Stimulated activated naive B cell treated with anti-CD40 and anti-IgM and Interleukin-4, amounts not matched to agents 10 μg/mL and 1 μg/mL and 100 μg/mL, for 72 hours (primary cell): ENCODE measurements at regions not wholly inside any gene's neighbourhood (a gene's known extent, or its start where the extent isn't known, plus 50 kb on each side); places are given as distances from the start of the nearest gene placed in this dataset.
"Not testable (repeated sequence)": the region's sequence is repeated elsewhere in the genome, so short reads cannot be mapped to it uniquely, and the experiment has no call there.

Experiments
- ATAC-seq, 2 donors: fragments of 150-1000 bp; cut with Tn5 transposase; replicated peaks; 2 replicates each; pipeline ENCODE4 v1.10.0; 2021; ENCODE audit warnings: moderate library complexity in 1 of 2
- DNase-seq: peaks from one replicate; pipeline ENCODE4 v3.0.0; 2021
- H3K27ac Mint-ChIP-seq: one replicate; pipeline ENCODE4 v1.8.0; 2022; ENCODE audit warnings: mild to moderate bottlenecking, mixed read lengths
- H3K27me3 Mint-ChIP-seq, 2 donors: one replicate each; pipeline ENCODE4 v1.8.0; 2022; ENCODE audit warnings: mixed read lengths in 2 of 2
- H3K36me3 Mint-ChIP-seq, 2 donors: one replicate each; pipeline ENCODE4 v1.8.0; 2022; ENCODE audit warnings: mixed read lengths in 2 of 2, mild to moderate bottlenecking in 1 of 2
- H3K4me1 Mint-ChIP-seq, 2 donors: one replicate each; pipeline ENCODE4 v1.8.0; 2022; ENCODE audit warnings: mixed read lengths in 2 of 2, mild to moderate bottlenecking in 1 of 2
- H3K4me3 Mint-ChIP-seq, 2 donors: one replicate each; pipeline ENCODE4 v1.8.0; 2022; ENCODE audit warnings: mild to moderate bottlenecking in 2 of 2, mixed read lengths in 2 of 2, moderate library complexity in 1 of 2
- H3K9me3 Mint-ChIP-seq, 2 donors: one replicate each; pipeline ENCODE4 v1.8.0; 2022; ENCODE audit warnings: mixed read lengths in 2 of 2, mild to moderate bottlenecking in 1 of 2

- Mint-ChIP-seq H3K9me3 (peaks cover 0 to 3% of the 10 kb centered on the region in 2 donors), H3K4me1 (peaks cover 30 to 33% of the 10 kb centered on the region in 2 donors), H3K27ac (no peak overlapping the region), H3K36me3 (peaks cover 0 to 1% of the 10 kb centered on the region in 2 donors), H3K27me3 (no peaks in the 10 kb centered on the region), H3K4me3 (no peak overlapping the region)
- ATAC-seq = no peak
- DNase-seq = no peak
Observed at GRCh38 chr1:219085082-219085481, 88.6 kb upstream of the LYPLAL1 start.

GRCh38 chr1:219085988-219086387 lies 87.7 kb upstream of the LYPLAL1 start:
- Mint-ChIP-seq H3K4me1 (peaks cover 35 to 42% of the 10 kb centered on the region in 2 donors), H3K9me3 (peaks cover 0 to 3% of the 10 kb centered on the region in 2 donors), H3K27ac (no peak overlapping the region), H3K27me3 (no peaks in the 10 kb centered on the region), H3K4me3 (no peak overlapping the region), H3K36me3 (peaks cover 0 to 1% of the 10 kb centered on the region in 2 donors)
- ATAC-seq = no peak
- no peak for DNase-seq

GRCh38 chr1:219086956-219087469 lies 86.7 kb upstream of the LYPLAL1 start:
- Mint-ChIP-seq H3K27me3 (no peaks in the 10 kb centered on the region), H3K9me3 (peaks cover 3% of the 10 kb centered on the region in 2 donors), H3K27ac (no peak overlapping the region), H3K36me3 (peaks cover 0 to 1% of the 10 kb centered on the region in 2 donors), H3K4me1 (peaks cover 32 to 38% of the 10 kb centered on the region in 2 donors), H3K4me3 (no peak overlapping the region)
- ATAC-seq = no peak
- DNase-seq = no peak

GRCh38 chr1:219088778-219089557 lies 84.7 kb upstream of the LYPLAL1 start:
- peaks cover 25 to 30% of the 10 kb centered on the region in 2 donors for H3K4me1 Mint-ChIP-seq
- DNase-seq (no peak), ATAC-seq (peak; percentile 57 to 78)
- H3K27ac Mint-ChIP-seq = no peak overlapping the region
- peaks cover 8% of the 10 kb centered on the region in 2 donors for H3K9me3 Mint-ChIP-seq
- no peak overlapping the region for H3K4me3 Mint-ChIP-seq
- H3K36me3 Mint-ChIP-seq = peaks cover 3 to 5% of the 10 kb centered on the region in 2 donors
- no peaks in the 10 kb centered on the region for H3K27me3 Mint-ChIP-seq

- peaks cover 3 to 5% of the 10 kb centered on the region in 2 donors for H3K36me3 Mint-ChIP-seq
- H3K4me1 Mint-ChIP-seq = peaks cover 25 to 30% of the 10 kb centered on the region in 2 donors
- no peaks in the 10 kb centered on the region for H3K27me3 Mint-ChIP-seq
- H3K4me3 Mint-ChIP-seq = peak overlapping the region; percentile 44 to 50
- H3K27ac Mint-ChIP-seq = peak overlapping the region; percentile 4
- ATAC-seq (peak; percentile 88 to 92), DNase-seq (no peak)
- peaks cover 8% of the 10 kb centered on the region in 2 donors for H3K9me3 Mint-ChIP-seq
Observed at GRCh38 chr1:219090607-219091006, 83.1 kb upstream of the LYPLAL1 start.

GRCh38 chr1:219092206-219092605 lies 81.5 kb upstream of the LYPLAL1 start:
- H3K4me1 Mint-ChIP-seq = peaks cover 20 to 30% of the 10 kb centered on the region in 2 donors
- no peaks in the 10 kb centered on the region for H3K27me3 Mint-ChIP-seq
- ATAC-seq (no peak), DNase-seq (no peak)
- peaks cover 8 to 10% of the 10 kb centered on the region in 2 donors for H3K9me3 Mint-ChIP-seq
- H3K27ac Mint-ChIP-seq = no peak overlapping the region
- no peak overlapping the region for H3K4me3 Mint-ChIP-seq
- peaks cover 3 to 5% of the 10 kb centered on the region in 2 donors for H3K36me3 Mint-ChIP-seq

GRCh38 chr1:219099307-219099706 lies 74.4 kb upstream of the LYPLAL1 start:
- Mint-ChIP-seq H3K36me3 (no peaks in the 10 kb centered on the region), H3K27me3 (no peaks in the 10 kb centered on the region), H3K27ac (no peak overlapping the region), H3K4me3 (no peak overlapping the region), H3K9me3 (peaks cover 0 to 1% of the 10 kb centered on the region in 2 donors), H3K4me1 (peaks cover 0 to 4% of the 10 kb centered on the region in 2 donors)
- no peak for ATAC-seq
- no peak for DNase-seq

GRCh38 chr1:219100059-219100458 lies 73.6 kb upstream of the LYPLAL1 start:
- H3K27ac Mint-ChIP-seq = no peak overlapping the region
- H3K4me3 Mint-ChIP-seq = no peak overlapping the region

GRCh38 chr1:219102466-219102865 lies 71.2 kb upstream of the LYPLAL1 start:
- not testable (repeated sequence) for H3K27me3 Mint-ChIP-seq, DNase-seq, H3K27ac Mint-ChIP-seq, ATAC-seq, H3K4me3 Mint-ChIP-seq, H3K4me1 Mint-ChIP-seq, H3K36me3 Mint-ChIP-seq, H3K9me3 Mint-ChIP-seq

More at GRCh38 chr1:219100059-219100458, 73.6 kb upstream of the LYPLAL1 start:
- peaks cover 0 to 4% of the 10 kb centered on the region in 2 donors for H3K4me1 Mint-ChIP-seq
- ATAC-seq (no peak), DNase-seq (no peak)
- no peaks in the 10 kb centered on the region for H3K27me3 Mint-ChIP-seq
- H3K9me3 Mint-ChIP-seq = peaks cover 0 to 1% of the 10 kb centered on the region in 2 donors
- H3K36me3 Mint-ChIP-seq = no peaks in the 10 kb centered on the region

- H3K4me3 Mint-ChIP-seq = no peak overlapping the region
- peaks cover 1 to 3% of the 10 kb centered on the region in 2 donors for H3K36me3 Mint-ChIP-seq
- peaks cover 0 to 3% of the 10 kb centered on the region in 2 donors for H3K9me3 Mint-ChIP-seq
- ATAC-seq (no peak), DNase-seq (no peak)
- H3K27ac Mint-ChIP-seq = no peak overlapping the region
- no peaks in the 10 kb centered on the region for H3K4me1 Mint-ChIP-seq
- H3K27me3 Mint-ChIP-seq = peaks cover 12 to 21% of the 10 kb centered on the region in 2 donors
Observed at GRCh38 chr1:219105893-219106292, 67.8 kb upstream of the LYPLAL1 start.

- DNase-seq = no peak
- peaks cover 8 to 12% of the 10 kb centered on the region in 2 donors for H3K9me3 Mint-ChIP-seq
- no peak for ATAC-seq
- H3K36me3 Mint-ChIP-seq = peaks cover 6 to 7% of the 10 kb centered on the region in 2 donors
- H3K4me1 Mint-ChIP-seq = no peaks in the 10 kb centered on the region
- H3K27ac Mint-ChIP-seq = no peak overlapping the region
- H3K27me3 Mint-ChIP-seq = peaks cover 19 to 21% of the 10 kb centered on the region in 2 donors
- no peak overlapping the region for H3K4me3 Mint-ChIP-seq
Observed at GRCh38 chr1:219109424-219110018, 64.2 kb upstream of the LYPLAL1 start.

- Mint-ChIP-seq H3K27ac (no peak overlapping the region), H3K4me3 (no peak overlapping the region), H3K9me3 (peaks cover 8 to 15% of the 10 kb centered on the region in 2 donors), H3K36me3 (peaks cover 6 to 7% of the 10 kb centered on the region in 2 donors), H3K4me1 (peaks cover 0 to 6% of the 10 kb centered on the region in 2 donors), H3K27me3 (peaks cover 15 to 32% of the 10 kb centered on the region in 2 donors)
- DNase-seq = no peak
- ATAC-seq = no peak
Observed at GRCh38 chr1:219113261-219113660, 60.4 kb upstream of the LYPLAL1 start.

- no peak overlapping the region for H3K4me3 Mint-ChIP-seq
- no peak for DNase-seq
- ATAC-seq = no peak
Observed at GRCh38 chr1:219114014-219114413, 59.7 kb upstream of the LYPLAL1 start.

GRCh38 chr1:219119839-219120238 lies 53.8 kb upstream of the LYPLAL1 start:
- ATAC-seq (no peak), DNase-seq (no peak)
- no peak overlapping the region for H3K27ac Mint-ChIP-seq
- H3K4me3 Mint-ChIP-seq = no peak overlapping the region
- H3K27me3 Mint-ChIP-seq = peaks cover 0 to 13% of the 10 kb centered on the region in 2 donors
- peaks cover 0 to 2% of the 10 kb centered on the region in 2 donors for H3K36me3 Mint-ChIP-seq
- peaks cover 0 to 6% of the 10 kb centered on the region in 2 donors for H3K4me1 Mint-ChIP-seq
- H3K9me3 Mint-ChIP-seq = peaks cover 0 to 3% of the 10 kb centered on the region in 2 donors

More at GRCh38 chr1:219114014-219114413, 59.7 kb upstream of the LYPLAL1 start:
- Mint-ChIP-seq H3K27ac (no peak overlapping the region), H3K36me3 (peaks cover 4 to 5% of the 10 kb centered on the region in 2 donors), H3K4me1 (peaks cover 0 to 6% of the 10 kb centered on the region in 2 donors), H3K9me3 (peaks cover 8 to 12% of the 10 kb centered on the region in 2 donors), H3K27me3 (peaks cover 7 to 25% of the 10 kb centered on the region in 2 donors)
